ENCODE measurements at regions not wholly inside any gene's neighbourhood (a gene's known extent, or its start where the extent isn't known, plus 50 kb on each side); places are given as distances from the start of the nearest gene placed in this dataset.

- POLR2A ChIA-PET (ENCODE audit: unreplicated experiment) = no interaction called here
Observed at GRCh38 chr13:89925107-89925506, 1422.4 kb upstream of the MIR17HG start.

DNA sequence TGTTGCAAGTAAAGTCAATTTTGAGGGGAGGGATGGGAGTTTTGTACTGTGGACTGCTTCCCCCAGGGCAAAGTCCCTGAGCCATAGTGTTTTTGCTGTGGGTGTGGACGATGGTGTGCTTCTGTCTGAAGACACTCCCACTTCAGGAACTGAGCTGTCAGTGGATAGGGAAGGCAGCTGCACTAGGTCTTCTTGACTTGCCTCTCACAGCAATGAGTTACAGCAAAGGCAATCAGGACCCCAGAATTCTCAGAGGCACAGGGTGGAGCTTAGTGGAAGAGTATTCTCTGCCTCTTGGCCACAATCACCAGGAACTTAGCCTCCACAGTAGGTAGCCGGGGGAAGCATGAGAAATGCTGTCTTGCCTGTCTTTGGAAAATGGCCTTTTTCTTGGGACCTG, 1416.6 kb upstream of the MIR17HG start:
- H3K4me1 ChIP-seq (replicated peaks; ENCODE audit: insufficient read depth) = no peaks in the 10 kb centered on the region
- H3K4me2 ChIP-seq = no peak overlapping the region
- no peaks in the 10 kb centered on the region for H3K79me2 ChIP-seq (ENCODE audit: low read depth)
- H3K9me2 ChIP-seq (ENCODE audit: insufficient read depth) = no peaks in the 10 kb centered on the region
- CTCF ChIA-PET = no interaction called here
- intact Hi-C loops (cut with micrococcal nuclease; ENCODE audit: unreplicated experiment) = no loop called here
- no peak overlapping the region for H2AFZ ChIP-seq
- H3K4me3 ChIP-seq = no peak overlapping the region
- POLR2A ChIA-PET (ENCODE audit: unreplicated experiment) = no interaction called here
- no peak overlapping the region for H3K27ac ChIP-seq
- no peak for TF ChIP-seq EZH2 (IDR thresholded peaks at IDR 0.05; ENCODE audit: low read depth)
- TF ChIP-seq CTCF (conservative IDR thresholded peaks at IDR 0.05) = no peak
- H4K20me1 ChIP-seq (ENCODE audit: insufficient read depth) = no peaks in the 10 kb centered on the region
- no peaks in the 10 kb centered on the region for H3K9me3 ChIP-seq (ENCODE audit: insufficient read depth, low read depth)
- H3F3A ChIP-seq (ENCODE audit: insufficient read depth, low read depth) = no peaks in the 10 kb centered on the region
- H3K36me3 ChIP-seq (ENCODE audit: low read depth) = no peaks in the 10 kb centered on the region
- no TSS peak for BruUV-seq (replicated peaks)
- no peaks in the 10 kb centered on the region for H3K27me3 ChIP-seq (ENCODE audit: insufficient read depth, low read depth)
- DNase-seq = no peak

More at GRCh38 chr13:89925107-89925506, 1422.4 kb upstream of the MIR17HG start:
- no peaks in the 10 kb centered on the region for H3K36me3 ChIP-seq (ENCODE audit: low read depth)
- intact Hi-C loops (cut with micrococcal nuclease; ENCODE audit: unreplicated experiment) = loop anchor here (10.0 kb wide), 1 partner anchor 940 kb away; no protein-coding TSS in a partner anchor
- 0 out of 2 replicates have a peak overlapping the region, but pooled peaks have one; percentile 39 for H2AFZ ChIP-seq
- CTCF ChIA-PET = no interaction called here
- no peaks in the 10 kb centered on the region for H4K20me1 ChIP-seq (ENCODE audit: insufficient read depth)
- H3K27ac ChIP-seq = no peak overlapping the region
- no peaks in the 10 kb centered on the region for H3F3A ChIP-seq (ENCODE audit: insufficient read depth, low read depth)
- H3K9me2 ChIP-seq (ENCODE audit: insufficient read depth) = no peaks in the 10 kb centered on the region
- no peak overlapping the region for H3K4me2 ChIP-seq
- no peaks in the 10 kb centered on the region for H3K79me2 ChIP-seq (ENCODE audit: low read depth)
- no peaks in the 10 kb centered on the region for H3K27me3 ChIP-seq (ENCODE audit: insufficient read depth, low read depth)
- no peaks in the 10 kb centered on the region for H3K9me3 ChIP-seq (ENCODE audit: insufficient read depth, low read depth)
- no peak overlapping the region for H3K4me3 ChIP-seq
- H3K4me1 ChIP-seq (replicated peaks; ENCODE audit: insufficient read depth) = no peaks in the 10 kb centered on the region
- no TSS peak for BruUV-seq (replicated peaks)
- no peak for TF ChIP-seq EZH2 (IDR thresholded peaks at IDR 0.05; ENCODE audit: low read depth)
- TF ChIP-seq CTCF (conservative IDR thresholded peaks at IDR 0.05) = peak; percentile 59
- no peak for DNase-seq

GRCh38 chr13:89932902-89933301, 1414.6 kb upstream of the MIR17HG start:
- no peaks in the 10 kb centered on the region for H3K36me3 ChIP-seq (ENCODE audit: low read depth)
- CTCF ChIA-PET = no interaction called here
- no peak for DNase-seq
- no peaks in the 10 kb centered on the region for H3K27me3 ChIP-seq (ENCODE audit: insufficient read depth, low read depth)
- BruUV-seq (replicated peaks) = no TSS peak
- no peak for TF ChIP-seq CTCF (conservative IDR thresholded peaks at IDR 0.05)
- TF ChIP-seq EZH2 (IDR thresholded peaks at IDR 0.05; ENCODE audit: low read depth) = no peak
- H3K9me2 ChIP-seq (ENCODE audit: insufficient read depth) = no peaks in the 10 kb centered on the region
- POLR2A ChIA-PET (ENCODE audit: unreplicated experiment) = no interaction called here
- no peaks in the 10 kb centered on the region for H3F3A ChIP-seq (ENCODE audit: insufficient read depth, low read depth)
- intact Hi-C loops (cut with micrococcal nuclease; ENCODE audit: unreplicated experiment) = no loop called here
- no peak overlapping the region for H3K4me3 ChIP-seq
- no peak overlapping the region for H3K4me2 ChIP-seq
- no peaks in the 10 kb centered on the region for H4K20me1 ChIP-seq (ENCODE audit: insufficient read depth)
- H3K79me2 ChIP-seq (ENCODE audit: low read depth) = no peaks in the 10 kb centered on the region
- no peaks in the 10 kb centered on the region for H3K9me3 ChIP-seq (ENCODE audit: insufficient read depth, low read depth)
- no peak overlapping the region for H3K27ac ChIP-seq
- no peaks in the 10 kb centered on the region for H3K4me1 ChIP-seq (replicated peaks; ENCODE audit: insufficient read depth)
- H2AFZ ChIP-seq = no peak overlapping the region
